Esophagus muscularis mucosa (tissue), 4 donors: ENCODE measurements at regions not wholly inside any gene's neighbourhood (a gene's known extent, or its start where the extent isn't known, plus 50 kb on each side); places are given as distances from the start of the nearest gene placed in this dataset.

Experiments used
- DNase-seq: peaks from one replicate; pipeline ENCODE4 v3.0.0-alpha.2; 2017; ENCODE audit errors: extremely low spot score
- H3K27ac ChIP-seq, 4 donors: fragments of 200-600 bp; sonication (generic); replicated peaks in 1 of 4; 1 replicate in 3 of 4; 2 replicates in 1 of 4; pipeline ENCODE4 v1.5.1; 2016 to 2019; ENCODE audit warnings: mild to moderate bottlenecking in 1 of 4
- H3K27me3 ChIP-seq, 4 donors: fragments of 200-600 bp; sonication (generic); one replicate each; pipeline versions ENCODE4 v1.5.1 to v1.6.0; 2016 to 2019
- H3K36me3 ChIP-seq, 4 donors: fragments of 200-600 bp; sonication (generic); one replicate each; pipeline ENCODE4 v1.5.1; 2016 to 2019
- H3K4me1 ChIP-seq, 4 donors: fragments of 200-600 bp; sonication (generic); one replicate each; pipeline ENCODE4 v1.5.1; 2016 to 2019
- H3K4me3 ChIP-seq, 4 donors: fragments of 200-600 bp; sonication (generic); 1 replicate in 2 of 4; 2 replicates in 2 of 4; pipeline ENCODE4 v1.5.1; 2016 to 2019; ENCODE audit warnings: mild to moderate bottlenecking in 4 of 4, moderate library complexity in 1 of 4
- H3K9me3 ChIP-seq, 4 donors: fragments of 200-600 bp; sonication (generic); 1 replicate in 3 of 4; 2 replicates in 1 of 4; pipeline ENCODE4 v1.5.1; 2016 to 2019
- CTCF ChIP-seq, 3 experiments: fragments of 200-600 bp in 2 of 3; fragments of 450-650 bp in 1 of 3; sonication (generic) in 2 of 3; IDR thresholded peaks; one replicate each; pipeline ENCODE4 v1.5.1; 2017 to 2019; ENCODE audit warnings: antibody characterized with exemption in 3 of 3, mild to moderate bottlenecking in 2 of 3, moderate library complexity in 1 of 3
- EP300 ChIP-seq: sonication (generic); formaldehyde crosslinking; IDR thresholded peaks from one replicate; pipeline ENCODE4 v1.6.1; 2017; ENCODE audit warnings: antibody characterized with exemption
- POLR2A ChIP-seq: fragments of 450-650 bp; IDR thresholded peaks from one replicate; pipeline ENCODE4 v1.6.1; 2017; ENCODE audit warnings: antibody characterized with exemption, moderate library complexity, mild to moderate bottlenecking, low read depth
- POLR2AphosphoS5 ChIP-seq, 2 donors: sonication (generic); formaldehyde crosslinking; IDR thresholded peaks; one replicate each; pipeline ENCODE4 v1.6.1; 2017; ENCODE audit warnings: antibody characterized with exemption in 2 of 2
- WGBS: methylation state at CpG from one replicate; pipeline ENCODE4 v1.1.5; 2018; 5-methylcytosine and 5-hydroxymethylcytosine counted together
- intact Hi-C: fragments of 100-400 bp; cut with DNase I; formaldehyde crosslinking; loops from one replicate; pipeline ENCODE4 v1.15.1; 2023

- no peaks in the 10 kb centered on the region for H3K36me3 ChIP-seq
- no peaks in the 10 kb centered on the region for H3K27me3 ChIP-seq
- DNase-seq: no peak
- H3K27ac ChIP-seq: no peak overlapping the region
- TF ChIP-seq EP300: no peak
- no peak for TF ChIP-seq CTCF (IDR thresholded peaks at IDR 0.05)
- no peaks in the 10 kb centered on the region for H3K4me1 ChIP-seq
- no peak overlapping the region for H3K4me3 ChIP-seq
- 86% methylated on average over 2 of the region's 2 CpGs for WGBS
- intact Hi-C loops: no loop called here
- no peaks in the 10 kb centered on the region for H3K9me3 ChIP-seq
Measured at GRCh38 chr3:152930516-152930915, 95.6 kb downstream of the P2RY1 start.

GRCh38 chr3:152937234-152937633, 102.3 kb downstream of the P2RY1 start:
- TF ChIP-seq CTCF (IDR thresholded peaks at IDR 0.05) (peak in 1 of 3 experiments; percentile 9), POLR2A (no peak), POLR2AphosphoS5 (IDR thresholded peaks at IDR 0.05) (no peak), EP300 (no peak)
- intact Hi-C loops: no loop called here
- Histone ChIP-seq H3K4me3 (no peak overlapping the region), H3K36me3 (no peaks in the 10 kb centered on the region), H3K27me3 (no peaks in the 10 kb centered on the region), H3K27ac (no peak overlapping the region), H3K4me1 (no peaks in the 10 kb centered on the region), H3K9me3 (no peaks in the 10 kb centered on the region)
- DNase-seq: no peak
- 52% methylated on average over 2 of the region's 2 CpGs for WGBS

- TF ChIP-seq POLR2AphosphoS5 (IDR thresholded peaks at IDR 0.05) (no peak), POLR2A (no peak), CTCF (IDR thresholded peaks at IDR 0.05) (no peak), EP300 (no peak)
- Histone ChIP-seq H3K4me3 (no peak overlapping the region), H3K27me3 (no peaks in the 10 kb centered on the region), H3K27ac (no peak overlapping the region), H3K36me3 (no peaks in the 10 kb centered on the region), H3K9me3 (no peaks in the 10 kb centered on the region), H3K4me1 (no peaks in the 10 kb centered on the region)
- WGBS: 76% methylated on average over 1 of the region's 1 CpG
- DNase-seq: no peak
- intact Hi-C loops: no loop called here
Measured at GRCh38 chr3:152938974-152939636, 104.2 kb downstream of the P2RY1 start.

- Histone ChIP-seq H3K9me3 (no peaks in the 10 kb centered on the region), H3K4me1 (no peaks in the 10 kb centered on the region)
Measured at GRCh38 chr3:152941859-152942258, 106.9 kb downstream of the P2RY1 start.

More at GRCh38 chr3:152941859-152942258, 106.9 kb downstream of the P2RY1 start:
- WGBS: 77% methylated on average over 3 of the region's 3 CpGs
- TF ChIP-seq EP300: no peak
- no peak for TF ChIP-seq POLR2A
- no peak for TF ChIP-seq CTCF (IDR thresholded peaks at IDR 0.05)
- no peak for TF ChIP-seq POLR2AphosphoS5 (IDR thresholded peaks at IDR 0.05)
- H3K4me3 ChIP-seq: no peak overlapping the region
- no peak for DNase-seq
- intact Hi-C loops: no loop called here
- H3K27me3 ChIP-seq: no peaks in the 10 kb centered on the region
- H3K36me3 ChIP-seq: no peaks in the 10 kb centered on the region
- H3K27ac ChIP-seq: no peak overlapping the region
